Limb (tissue), 2 donors: ENCODE measurements at regions not wholly inside any gene's neighbourhood (a gene's known extent, or its start where the extent isn't known, plus 50 kb on each side); places are given as distances from the start of the nearest gene placed in this dataset.
"Not testable (repeated sequence)": the region's sequence is repeated elsewhere in the genome, so short reads cannot be mapped to it uniquely, and the experiment has no call there.

Source experiments
- DNase-seq, 2 donors: peaks; one replicate each; pipeline ENCODE4 v3.0.0-alpha.2; 2016; ENCODE audit errors: extremely low spot score in 2 of 2

DNA sequence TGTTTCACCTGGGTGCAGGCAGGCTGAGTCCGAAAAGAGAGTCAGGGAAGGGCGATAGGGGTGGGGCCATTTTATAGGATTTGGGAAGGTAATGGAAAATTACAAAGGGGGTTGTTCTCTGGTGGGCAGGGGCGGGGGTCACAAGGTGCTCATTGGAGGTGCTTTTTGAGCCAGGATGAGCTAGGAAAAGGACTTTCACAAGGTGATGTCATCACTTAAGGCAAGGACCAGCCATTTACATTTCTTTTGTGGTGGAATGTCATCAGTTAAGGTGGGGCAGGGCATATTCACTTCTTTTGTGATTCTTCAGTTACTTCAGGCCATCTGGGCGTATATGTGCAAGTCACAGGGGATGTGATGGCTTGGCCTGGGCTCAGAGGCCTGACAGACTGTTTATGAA lies 1040.0 kb downstream of the TAF11L14 start:
- not testable (repeated sequence) for DNase-seq

DNA sequence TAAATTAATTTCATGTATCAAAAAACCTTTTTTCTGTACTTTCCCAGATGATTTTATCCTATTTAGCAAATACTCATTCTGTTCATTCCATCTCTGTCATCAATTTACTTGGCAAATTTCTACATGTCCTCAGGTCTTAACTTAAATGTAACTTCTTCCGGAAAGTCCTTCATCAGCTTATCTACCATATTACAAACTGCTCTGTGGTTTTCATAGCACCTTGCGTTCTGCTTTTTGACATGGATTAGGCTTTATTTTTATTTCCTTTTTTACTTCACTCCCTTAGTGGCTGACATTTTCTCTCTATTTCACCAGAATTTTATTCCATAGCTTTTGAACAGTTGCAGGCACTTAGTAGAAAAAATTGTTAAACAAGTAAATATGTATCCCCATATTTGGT lies 1040.8 kb downstream of the TAF11L14 start:
- no peak for DNase-seq

- DNase-seq, result no peak
Measured at GRCh38 chr5:18686253-18686652, 1052.0 kb downstream of the TAF11L14 start.

DNA sequence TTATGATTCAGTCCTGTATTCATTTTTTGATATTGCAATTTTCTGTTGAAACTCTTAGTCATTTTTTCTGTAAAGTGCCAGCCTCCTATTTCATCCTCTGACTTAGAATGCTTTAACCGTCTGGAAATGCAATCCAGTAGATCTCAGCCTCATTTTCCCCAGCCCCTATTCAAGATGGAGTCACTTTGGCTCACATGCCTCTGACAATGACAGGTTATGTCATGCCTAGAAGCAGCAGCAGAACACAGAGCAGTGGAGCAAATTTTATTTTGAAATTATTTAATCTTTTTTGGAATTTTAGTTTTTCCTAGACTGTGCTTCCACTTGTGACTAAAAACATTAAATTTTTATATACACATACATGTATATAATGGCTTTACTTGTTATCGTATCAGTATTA lies 1053.2 kb downstream of the TAF11L14 start:
- DNase-seq, result no peak

DNA sequence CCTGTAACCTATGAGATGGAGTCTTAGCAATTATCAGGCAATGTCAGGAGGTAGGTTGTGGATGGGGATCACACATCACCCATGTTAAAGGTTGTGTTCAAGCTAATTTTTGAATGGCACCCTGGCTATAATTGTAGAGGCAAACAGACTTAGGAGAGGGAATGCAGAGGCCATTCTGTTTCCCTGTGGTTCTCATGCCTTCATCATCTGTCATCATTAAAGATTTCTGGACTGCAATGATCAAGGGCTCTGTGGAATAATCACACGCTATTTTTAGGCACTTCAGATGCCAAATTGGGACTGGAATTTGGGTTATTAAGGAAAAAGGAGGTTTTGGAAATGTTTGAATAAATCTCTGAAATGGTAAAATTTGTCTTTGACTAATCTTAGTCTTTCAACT lies 1065.4 kb downstream of the TAF11L14 start:
- DNase-seq, result no peak

DNA sequence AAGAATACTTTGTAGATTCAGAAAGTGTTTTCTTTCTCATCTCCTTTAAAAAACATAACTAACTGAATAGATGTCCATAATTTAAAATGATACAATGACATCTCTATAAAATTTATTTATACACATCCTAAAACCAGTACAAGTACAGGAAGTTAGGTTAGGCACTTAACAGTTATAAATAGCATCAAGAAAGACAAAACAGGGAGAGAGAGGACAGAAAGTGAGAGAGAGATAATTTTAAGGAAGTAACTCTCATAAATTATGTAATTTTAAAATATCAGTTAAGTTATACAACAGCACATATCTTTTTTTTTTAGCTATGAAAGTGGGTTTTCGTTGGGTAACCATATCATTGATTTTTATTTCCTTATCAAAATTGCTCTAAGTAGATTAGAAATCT lies 1068.6 kb downstream of the TAF11L14 start:
- DNase-seq, result no peak

GRCh38 chr5:18712936-18713485 lies 1078.8 kb downstream of the TAF11L14 start:
- no peak for DNase-seq

DNA sequence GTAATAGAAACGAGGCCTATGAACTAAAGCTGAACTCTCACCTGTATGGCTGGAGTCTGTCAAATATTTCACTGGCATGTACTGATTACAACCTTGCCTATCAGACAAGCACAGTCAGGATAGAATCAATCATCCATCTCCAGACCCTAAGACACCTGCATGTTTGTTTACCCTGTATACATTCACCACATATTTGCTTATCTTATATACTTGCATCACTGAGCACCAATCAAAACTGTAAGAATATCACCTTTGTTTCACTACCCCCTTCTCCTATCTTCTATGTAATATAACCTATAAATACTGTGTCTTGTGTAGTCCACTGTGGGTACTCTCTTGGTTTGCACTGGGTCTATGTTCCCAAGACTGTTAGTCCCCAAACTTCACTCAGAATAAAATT lies 1085.7 kb downstream of the TAF11L14 start:
- no peak for DNase-seq

DNA sequence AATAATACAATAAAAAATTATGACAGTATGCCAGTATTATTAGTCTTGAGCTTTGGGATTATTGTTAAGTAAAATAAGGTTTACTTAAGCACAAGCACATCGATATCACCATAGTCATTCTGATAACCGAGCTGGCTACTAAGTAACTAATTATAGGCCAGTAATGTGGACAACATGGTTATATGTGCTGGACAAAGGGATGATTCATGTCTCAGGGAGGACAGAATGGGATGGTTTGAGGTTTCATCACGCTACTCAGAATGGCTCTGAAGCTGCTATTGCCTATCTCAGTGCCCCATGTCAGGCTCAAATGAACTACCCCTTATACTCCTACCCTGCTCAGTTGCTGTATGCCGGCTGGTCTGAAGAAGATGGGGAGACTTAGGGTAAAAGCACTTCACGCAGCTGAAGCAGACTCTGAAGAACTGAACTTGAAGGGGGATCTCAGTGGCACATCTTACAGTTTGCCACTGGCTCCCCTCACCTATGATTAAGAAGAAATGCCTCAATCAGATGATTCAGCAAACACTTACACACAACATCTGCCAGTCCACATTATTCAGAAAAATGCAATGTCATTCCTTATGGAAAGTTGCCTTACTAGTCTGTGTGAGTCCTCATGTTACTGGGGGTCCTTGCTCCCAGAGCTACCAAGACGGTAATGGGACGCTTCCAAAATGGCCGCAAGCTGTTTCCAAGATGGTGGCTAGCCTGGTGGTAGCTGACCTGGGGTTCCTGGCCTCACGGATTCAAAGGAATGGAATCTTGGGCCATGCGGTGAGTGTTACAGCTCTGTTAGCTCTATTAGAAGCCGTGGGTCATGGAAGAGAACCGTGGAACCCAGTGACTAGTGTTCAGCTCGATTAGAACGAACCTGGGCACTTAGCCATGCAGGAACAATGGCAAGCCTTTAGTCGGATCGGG lies 1098.6 kb downstream of the TAF11L14 start:
- DNase-seq, result no peak

DNA sequence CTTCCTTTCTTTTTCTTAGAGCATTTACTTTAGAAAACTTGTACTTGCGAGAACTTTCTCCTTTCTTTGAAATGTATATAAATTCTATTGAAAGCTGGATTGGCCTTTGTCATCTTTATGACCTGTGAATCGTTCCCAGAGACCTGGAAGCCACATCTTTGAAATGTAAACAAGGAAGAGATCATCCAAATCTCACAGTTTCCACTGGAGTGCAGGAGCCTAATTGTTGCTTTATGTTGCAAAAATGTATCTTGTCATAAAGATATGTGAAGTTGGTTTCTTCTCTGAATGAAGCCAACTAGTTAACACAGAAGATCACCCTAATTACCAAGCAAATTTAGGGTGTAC lies 1101.8 kb downstream of the TAF11L14 start:
- no peak for DNase-seq

GRCh38 chr5:18736736-18737135 lies 1102.5 kb downstream of the TAF11L14 start:
- DNase-seq, result not testable (repeated sequence)

- no peak for DNase-seq
Measured at GRCh38 chr5:18740301-18740700, 1106.0 kb downstream of the TAF11L14 start.

- DNase-seq, result no peak
Measured at GRCh38 chr5:18742830-18743229, 1108.6 kb downstream of the TAF11L14 start.

DNA sequence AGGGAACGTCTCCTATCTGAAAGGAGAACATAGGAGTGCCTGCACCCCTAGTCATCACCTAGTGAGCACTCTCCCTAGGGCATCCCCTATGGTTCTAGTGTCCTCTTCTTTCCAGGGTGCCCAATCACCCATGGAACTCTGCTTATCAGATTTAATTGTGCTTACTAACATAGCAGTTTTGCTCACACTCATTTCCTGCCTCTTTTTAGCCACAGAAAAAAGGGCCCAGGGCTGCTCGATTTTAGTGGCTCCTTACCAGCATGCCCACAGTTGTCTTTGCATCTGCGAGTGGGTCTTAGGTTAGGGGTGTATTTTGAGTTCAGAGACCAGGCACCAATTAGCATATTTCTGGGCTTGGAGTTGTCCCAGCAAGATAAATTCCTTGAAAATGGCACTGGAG lies 1110.2 kb downstream of the TAF11L14 start:
- DNase-seq, result no peak

- no peak for DNase-seq
Measured at GRCh38 chr5:18745042-18745987, 1111.1 kb downstream of the TAF11L14 start.

- DNase-seq, result no peak
Measured at GRCh38 chr5:18745988-18746615, 1111.8 kb downstream of the TAF11L14 start.

DNA sequence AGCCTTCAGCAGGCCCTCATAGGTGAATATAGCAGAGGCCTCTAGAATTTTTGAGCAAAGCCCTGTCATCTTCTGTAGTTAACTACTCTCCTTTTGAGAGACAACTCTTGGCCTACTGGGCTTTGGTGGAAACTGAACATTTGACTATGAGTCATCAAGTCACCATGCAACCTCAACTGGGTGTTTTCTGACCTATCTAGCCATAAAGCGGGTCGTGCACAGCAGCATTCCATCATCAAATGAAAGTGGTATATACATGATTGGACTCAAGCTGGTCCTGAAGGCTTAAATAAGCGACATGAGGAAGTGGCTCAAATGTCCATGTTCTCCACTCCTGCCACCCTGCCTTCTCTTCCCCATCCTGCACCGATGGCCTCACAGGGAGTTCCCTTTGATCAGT lies 1115.5 kb downstream of the TAF11L14 start:
- DNase-seq, result no peak

- no peak for DNase-seq
Measured at GRCh38 chr5:18752317-18752716, 1118.1 kb downstream of the TAF11L14 start.

- no peak for DNase-seq
Measured at GRCh38 chr5:18754201-18754600, 1119.9 kb downstream of the TAF11L14 start.

DNA sequence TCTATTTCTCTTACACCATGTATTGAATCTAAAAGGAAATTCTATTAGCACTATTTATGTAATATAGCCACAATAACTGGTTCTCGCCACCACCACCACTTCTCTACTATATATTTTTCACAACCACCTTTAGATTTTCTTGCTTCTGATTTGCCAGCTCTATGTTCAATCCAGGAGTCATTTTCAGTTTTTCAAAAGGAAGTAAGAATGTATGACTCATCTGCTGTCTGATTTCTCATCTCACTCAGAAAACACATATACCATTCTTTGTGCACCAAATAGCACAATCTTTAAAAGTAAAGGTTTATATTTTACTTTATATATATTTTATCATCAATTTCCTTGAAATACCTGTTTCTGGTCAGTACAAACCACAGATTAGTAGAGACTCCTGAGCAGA lies 1127.5 kb downstream of the TAF11L14 start:
- no peak for DNase-seq

DNA sequence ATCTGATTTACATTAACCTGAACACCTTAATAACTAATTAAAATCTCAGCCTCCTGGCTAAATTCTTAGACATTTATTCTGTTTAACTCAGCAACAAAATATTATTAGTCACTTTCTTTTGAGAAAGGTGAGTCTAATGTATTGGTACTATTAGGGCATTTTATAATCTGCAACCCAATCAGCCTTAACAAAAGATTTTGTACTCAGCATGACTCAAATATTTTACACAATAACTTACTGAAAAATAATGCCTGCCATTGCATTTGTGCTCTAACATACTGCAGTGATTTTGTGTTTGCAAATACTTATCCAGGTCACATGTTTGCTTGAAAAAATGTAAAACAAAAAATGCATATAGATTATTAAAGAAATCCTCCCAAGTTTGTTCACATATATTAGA lies 1129.9 kb downstream of the TAF11L14 start:
- no peak for DNase-seq

DNA sequence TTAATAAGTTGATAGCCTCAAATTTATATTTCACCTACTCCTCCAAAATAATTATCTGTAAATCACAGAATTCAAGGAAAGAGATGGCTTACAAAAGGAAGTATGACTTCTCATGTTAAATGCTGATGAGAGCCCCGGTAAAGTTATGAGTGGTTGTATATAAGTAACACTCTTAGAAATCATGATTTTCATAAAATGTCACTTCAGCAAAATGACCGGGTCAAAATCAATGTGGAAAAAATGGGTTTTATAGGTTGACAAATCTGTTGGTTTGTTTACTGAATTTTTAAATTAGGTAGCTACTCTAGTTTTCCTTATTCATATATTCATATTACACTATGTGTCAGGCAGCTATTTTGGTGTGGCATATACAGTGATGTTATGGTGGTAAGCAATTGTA lies 1131.0 kb downstream of the TAF11L14 start:
- DNase-seq, result no peak
